Activated gamma-delta T cell treated with Interleukin-2 at 50 U/mL for 16 hours (primary cell): ENCODE measurements at regions not wholly inside any gene's neighbourhood (a gene's known extent, or its start where the extent isn't known, plus 50 kb on each side); places are given as distances from the start of the nearest gene placed in this dataset.

Source experiments
- DNase-seq: peaks from one replicate; pipeline ENCODE4 v3.0.0-alpha.2; 2020

GRCh38 chr11:109814824-109815223, 278.4 kb upstream of the ZC3H12C start:
- DNase-seq, result no peak

- DNase-seq, result no peak
Observed at GRCh38 chr11:109815500-109816150, 277.6 kb upstream of the ZC3H12C start.

- DNase-seq, result no peak
Observed at GRCh38 chr11:109818290-109818689, 274.9 kb upstream of the ZC3H12C start.

GRCh38 chr11:109819410-109819809, 273.8 kb upstream of the ZC3H12C start:
- DNase-seq, result no peak

GRCh38 chr11:109821511-109821910, 271.7 kb upstream of the ZC3H12C start:
- no peak for DNase-seq

GRCh38 chr11:109822436-109823102, 270.6 kb upstream of the ZC3H12C start:
- DNase-seq, result no peak

- no peak for DNase-seq
Observed at GRCh38 chr11:109828387-109828786, 264.8 kb upstream of the ZC3H12C start.

- no peak for DNase-seq
Observed at GRCh38 chr11:109838026-109838425, 255.2 kb upstream of the ZC3H12C start.

GRCh38 chr11:109845437-109845836, 247.8 kb upstream of the ZC3H12C start:
- no peak for DNase-seq

GRCh38 chr11:109847621-109848020, 245.6 kb upstream of the ZC3H12C start:
- no peak for DNase-seq

GRCh38 chr11:109849051-109849450, 244.1 kb upstream of the ZC3H12C start:
- no peak for DNase-seq

- DNase-seq, result no peak
Observed at GRCh38 chr11:109849946-109850345, 243.2 kb upstream of the ZC3H12C start.

GRCh38 chr11:109851780-109852390, 241.3 kb upstream of the ZC3H12C start:
- no peak for DNase-seq

GRCh38 chr11:109853156-109853776, 239.9 kb upstream of the ZC3H12C start:
- DNase-seq, result no peak

GRCh38 chr11:109854731-109855130, 238.5 kb upstream of the ZC3H12C start:
- DNase-seq, result no peak

GRCh38 chr11:109856928-109857327, 236.3 kb upstream of the ZC3H12C start:
- DNase-seq, result no peak

- no peak for DNase-seq
Observed at GRCh38 chr11:109857637-109858036, 235.6 kb upstream of the ZC3H12C start.

GRCh38 chr11:109858152-109858551, 235.0 kb upstream of the ZC3H12C start:
- no peak for DNase-seq

GRCh38 chr11:109859045-109859724, 234.0 kb upstream of the ZC3H12C start:
- DNase-seq, result no peak

GRCh38 chr11:109862835-109863234, 230.4 kb upstream of the ZC3H12C start:
- DNase-seq, result no peak

GRCh38 chr11:109864151-109864661, 229.0 kb upstream of the ZC3H12C start:
- DNase-seq, result no peak

GRCh38 chr11:109864834-109865547, 228.2 kb upstream of the ZC3H12C start:
- DNase-seq, result no peak
